GM19238 (cell line): ENCODE measurements at regions not wholly inside any gene's neighbourhood (a gene's known extent, or its start where the extent isn't known, plus 50 kb on each side); places are given as distances from the start of the nearest gene placed in this dataset.
"Not testable (repeated sequence)": the region's sequence is repeated elsewhere in the genome, so short reads cannot be mapped to it uniquely, and the experiment has no call there.

Source experiments
- DNase-seq: peaks from one replicate; pipeline ENCODE4 v3.0.0; 2011; ENCODE audit warnings: low spot score; ENCODE audit not compliant: insufficient read length

- DNase-seq, result no peak
Observed at GRCh38 chr2:83002706-83003105, 1456.4 kb downstream of the SUCLG1 start.

- no peak for DNase-seq
Observed at GRCh38 chr2:82998781-82999180, 1460.3 kb downstream of the SUCLG1 start.

- no peak for DNase-seq
Observed at GRCh38 chr2:82996217-82996616, 1462.9 kb downstream of the SUCLG1 start.

GRCh38 chr2:82994151-82994550 is 1464.9 kb downstream of the SUCLG1 start:
- no peak for DNase-seq

GRCh38 chr2:82993609-82994008 is 1465.5 kb downstream of the SUCLG1 start:
- no peak for DNase-seq

GRCh38 chr2:82992968-82993367 is 1466.1 kb downstream of the SUCLG1 start:
- DNase-seq, result no peak

GRCh38 chr2:82987706-82988105 is 1471.4 kb downstream of the SUCLG1 start:
- DNase-seq, result not testable (repeated sequence)

- DNase-seq, result no peak
Observed at GRCh38 chr2:82986899-82987298, 1472.2 kb downstream of the SUCLG1 start.

- no peak for DNase-seq
Observed at GRCh38 chr2:82985572-82986197, 1473.4 kb downstream of the SUCLG1 start.

GRCh38 chr2:82968358-82968757 is 1490.7 kb downstream of the SUCLG1 start:
- no peak for DNase-seq

GRCh38 chr2:82964341-82964740 is 1494.7 kb downstream of the SUCLG1 start:
- DNase-seq, result no peak

- no peak for DNase-seq
Observed at GRCh38 chr2:82959727-82960126, 1499.4 kb downstream of the SUCLG1 start.

- no peak for DNase-seq
Observed at GRCh38 chr2:82954868-82955267, 1504.2 kb downstream of the SUCLG1 start.

GRCh38 chr2:82939211-82939610 is 1519.9 kb downstream of the SUCLG1 start:
- DNase-seq, result no peak

- not testable (repeated sequence) for DNase-seq
Observed at GRCh38 chr2:82938321-82938845, 1520.7 kb downstream of the SUCLG1 start.

GRCh38 chr2:82913566-82913965 is 1545.5 kb downstream of the SUCLG1 start:
- no peak for DNase-seq

GRCh38 chr2:82896117-82896516 is 1563.0 kb downstream of the SUCLG1 start:
- DNase-seq, result no peak

GRCh38 chr2:82893190-82893589 is 1565.9 kb downstream of the SUCLG1 start:
- no peak for DNase-seq

- DNase-seq, result no peak
Observed at GRCh38 chr2:82879803-82880202, 1579.3 kb downstream of the SUCLG1 start.

GRCh38 chr2:82875858-82876257 is 1583.2 kb downstream of the SUCLG1 start:
- no peak for DNase-seq

GRCh38 chr2:82857967-82858366 is 1601.1 kb downstream of the SUCLG1 start:
- DNase-seq, result no peak

GRCh38 chr2:82853299-82853698 is 1605.8 kb downstream of the SUCLG1 start:
- no peak for DNase-seq

GRCh38 chr2:82852787-82853186 is 1606.3 kb downstream of the SUCLG1 start:
- DNase-seq, result no peak

- no peak for DNase-seq
Observed at GRCh38 chr2:82848285-82848684, 1610.8 kb downstream of the SUCLG1 start.
